ENCODE measurements at regions not wholly inside any gene's neighbourhood (a gene's known extent, or its start where the extent isn't known, plus 50 kb on each side); places are given as distances from the start of the nearest gene placed in this dataset.

DNA sequence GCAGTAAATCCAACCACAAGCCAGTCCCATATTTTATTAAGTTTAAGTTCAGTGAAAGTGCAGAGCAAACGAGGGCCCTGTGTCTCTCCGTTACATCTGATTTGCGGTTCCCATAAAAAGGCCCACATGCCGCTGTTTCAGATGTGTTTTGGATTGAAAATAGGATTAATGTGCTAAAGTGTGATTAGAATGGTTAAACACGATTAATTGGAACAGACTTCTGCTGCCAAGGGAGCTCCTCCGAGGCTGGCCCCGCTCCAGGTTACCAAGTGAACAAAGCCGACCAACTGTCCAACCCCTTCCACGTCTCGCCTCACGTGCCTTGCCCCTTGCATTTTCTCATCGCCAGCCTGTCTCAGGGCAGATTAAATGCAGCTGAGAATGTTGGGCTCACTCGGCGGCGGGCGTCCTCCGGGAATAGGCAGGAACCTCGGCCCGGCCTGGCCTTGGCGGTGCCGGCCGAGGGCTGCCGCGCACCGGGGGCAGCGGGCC, 166.5 kb upstream of the GSC start:
- H3K9me3 ChIP-seq: no peaks in the 10 kb centered on the region
- peak overlapping the region in 3 of 4 donors; percentile 31 to 87 (median 42) for H3K27ac ChIP-seq
- TF ChIP-seq POLR2A (IDR thresholded peaks at IDR 0.05): no peak
- TF ChIP-seq, protein P1, sequence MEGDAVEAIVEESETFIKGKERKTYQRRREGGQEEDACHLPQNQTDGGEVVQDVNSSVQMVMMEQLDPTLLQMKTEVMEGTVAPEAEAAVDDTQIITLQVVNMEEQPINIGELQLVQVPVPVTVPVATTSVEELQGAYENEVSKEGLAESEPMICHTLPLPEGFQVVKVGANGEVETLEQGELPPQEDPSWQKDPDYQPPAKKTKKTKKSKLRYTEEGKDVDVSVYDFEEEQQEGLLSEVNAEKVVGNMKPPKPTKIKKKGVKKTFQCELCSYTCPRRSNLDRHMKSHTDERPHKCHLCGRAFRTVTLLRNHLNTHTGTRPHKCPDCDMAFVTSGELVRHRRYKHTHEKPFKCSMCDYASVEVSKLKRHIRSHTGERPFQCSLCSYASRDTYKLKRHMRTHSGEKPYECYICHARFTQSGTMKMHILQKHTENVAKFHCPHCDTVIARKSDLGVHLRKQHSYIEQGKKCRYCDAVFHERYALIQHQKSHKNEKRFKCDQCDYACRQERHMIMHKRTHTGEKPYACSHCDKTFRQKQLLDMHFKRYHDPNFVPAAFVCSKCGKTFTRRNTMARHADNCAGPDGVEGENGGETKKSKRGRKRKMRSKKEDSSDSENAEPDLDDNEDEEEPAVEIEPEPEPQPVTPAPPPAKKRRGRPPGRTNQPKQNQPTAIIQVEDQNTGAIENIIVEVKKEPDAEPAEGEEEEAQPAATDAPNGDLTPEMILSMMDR (IDR thresholded peaks at IDR 0.05): no peak
- no peaks in the 10 kb centered on the region for H3K36me3 ChIP-seq
- DNase-seq: peak in 2 of 3 donors; percentile 19 to 49
- H3K27me3 ChIP-seq: no peaks in the 10 kb centered on the region
- H3K4me1 ChIP-seq: no peaks in the 10 kb centered on the region
- peak overlapping the region in 1 of 4 donors; percentile 12 for H3K4me3 ChIP-seq

DNA sequence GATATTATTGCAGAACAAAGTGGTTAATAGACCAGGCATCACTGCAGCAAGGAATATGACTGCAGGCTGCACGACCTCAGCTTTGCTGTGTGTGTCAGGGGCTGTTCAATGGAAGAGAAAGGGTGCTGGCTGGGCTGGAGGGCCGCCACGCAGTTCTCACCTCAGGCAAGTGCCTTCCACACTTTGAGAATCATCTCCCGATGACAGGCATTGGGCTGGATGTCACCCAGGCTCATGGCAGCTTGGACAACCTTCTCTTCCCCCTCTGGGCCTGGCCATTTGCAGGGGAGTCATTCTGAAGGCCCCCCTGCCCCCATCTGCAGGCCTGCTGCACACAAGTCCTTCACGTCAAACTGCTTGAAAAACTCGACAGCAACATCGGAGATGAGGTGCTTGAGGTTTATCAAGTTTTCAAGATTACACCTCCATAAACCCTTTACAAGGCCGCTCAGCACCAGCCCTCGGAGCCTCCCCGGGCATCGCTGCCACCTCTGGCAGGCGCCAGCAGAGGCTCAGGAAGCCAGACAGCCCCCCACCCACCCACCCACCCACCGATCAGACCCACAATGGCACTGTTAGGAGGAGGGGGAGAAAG, 165.9 kb upstream of the GSC start:
- Histone ChIP-seq H3K4me3 (no peak overlapping the region), H3K36me3 (no peaks in the 10 kb centered on the region), H3K27me3 (no peaks in the 10 kb centered on the region), H3K4me1 (no peaks in the 10 kb centered on the region), H3K9me3 (no peaks in the 10 kb centered on the region), H3K27ac (peak overlapping the region in 1 of 4 donors; percentile 87)
- TF ChIP-seq POLR2A (IDR thresholded peaks at IDR 0.05): no peak
- TF ChIP-seq, protein P1 (IDR thresholded peaks at IDR 0.05): no peak
- no peak for DNase-seq

DNA sequence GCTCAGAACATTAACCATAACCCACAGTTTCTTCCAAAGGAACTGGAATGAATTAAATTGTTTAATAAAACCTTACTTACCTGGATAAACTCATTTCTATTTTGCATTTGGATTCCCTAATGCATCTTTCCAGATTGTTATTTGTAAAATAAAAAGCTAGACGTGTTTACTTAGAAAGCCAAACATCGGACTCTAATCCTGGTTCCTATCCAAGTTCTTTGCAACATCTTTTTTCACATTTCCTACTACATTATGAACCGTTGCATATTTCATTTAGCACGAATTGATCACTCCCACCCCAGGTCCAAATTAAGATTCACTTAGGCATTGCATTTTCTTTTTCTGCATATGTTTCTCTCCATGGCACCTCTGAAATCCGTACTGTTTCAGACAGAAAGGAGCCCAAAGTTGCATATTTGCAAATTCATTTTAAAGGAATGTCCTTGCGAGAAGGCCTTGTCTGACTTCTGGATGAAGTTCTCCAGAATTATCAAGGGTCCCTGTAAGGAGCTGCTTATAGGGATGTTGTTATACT, 164.4 kb upstream of the GSC start:
- H3K36me3 ChIP-seq: no peaks in the 10 kb centered on the region
- H3K9me3 ChIP-seq: no peaks in the 10 kb centered on the region
- no peak overlapping the region for H3K27ac ChIP-seq
- no peaks in the 10 kb centered on the region for H3K27me3 ChIP-seq
- no peak for DNase-seq
- H3K4me1 ChIP-seq: no peaks in the 10 kb centered on the region
- H3K4me3 ChIP-seq: no peak overlapping the region
- TF ChIP-seq, protein P1 (IDR thresholded peaks at IDR 0.05): no peak
- no peak for TF ChIP-seq POLR2A (IDR thresholded peaks at IDR 0.05)

DNA sequence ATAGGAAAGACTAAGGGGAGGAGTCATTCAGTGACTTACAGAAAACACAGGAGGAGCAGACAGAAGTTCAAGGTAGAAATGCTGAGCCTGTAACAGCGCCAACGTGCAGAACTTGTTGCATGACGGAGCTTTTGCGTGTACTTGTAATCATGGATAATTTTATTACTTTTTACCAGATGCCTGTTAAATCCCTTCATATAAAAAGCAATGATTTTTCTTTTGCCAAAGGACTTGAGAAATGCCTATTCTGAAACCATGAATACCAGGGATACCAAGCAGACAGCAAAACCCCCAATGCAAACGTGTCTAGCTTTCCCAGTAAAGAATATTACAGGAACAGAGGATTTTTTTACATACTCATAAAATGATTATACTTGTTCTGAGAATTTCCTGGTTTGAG, 163.6 kb upstream of the GSC start:
- Histone ChIP-seq H3K4me3 (no peak overlapping the region), H3K36me3 (no peaks in the 10 kb centered on the region), H3K27me3 (no peaks in the 10 kb centered on the region), H3K9me3 (no peaks in the 10 kb centered on the region), H3K4me1 (no peaks in the 10 kb centered on the region), H3K27ac (no peak overlapping the region)
- DNase-seq: no peak
- TF ChIP-seq, protein P1 (IDR thresholded peaks at IDR 0.05): no peak
- TF ChIP-seq POLR2A (IDR thresholded peaks at IDR 0.05): no peak

DNA sequence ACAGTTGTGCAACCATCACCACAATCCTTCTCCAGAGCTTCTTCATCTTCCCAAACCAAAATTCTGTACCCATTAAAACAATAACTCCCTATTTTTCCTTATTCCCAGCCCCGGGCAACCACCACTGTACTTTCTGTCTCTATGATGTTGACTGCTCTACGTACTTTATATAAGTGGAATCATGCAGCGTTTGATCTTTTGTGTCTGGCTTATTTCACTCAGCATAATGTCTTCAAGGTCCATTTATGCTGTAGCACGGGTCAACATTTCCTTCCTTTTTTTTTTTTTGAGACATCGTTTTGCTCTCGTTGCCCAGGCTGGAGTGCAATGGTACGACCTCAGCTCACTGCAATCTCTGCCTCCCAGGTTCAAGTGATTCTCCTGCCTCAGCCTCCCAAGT, 162.7 kb upstream of the GSC start:
- Histone ChIP-seq H3K36me3 (no peaks in the 10 kb centered on the region), H3K27me3 (no peaks in the 10 kb centered on the region), H3K27ac (no peak overlapping the region), H3K4me3 (no peak overlapping the region), H3K4me1 (no peaks in the 10 kb centered on the region), H3K9me3 (no peaks in the 10 kb centered on the region)
- DNase-seq: no peak
- no peak for TF ChIP-seq POLR2A (IDR thresholded peaks at IDR 0.05)
- TF ChIP-seq, protein P1 (IDR thresholded peaks at IDR 0.05): no peak

Data from Peyer's patch (tissue), 4 donors.